K562 (cell line): ENCODE measurements at regions not wholly inside any gene's neighbourhood (a gene's known extent, or its start where the extent isn't known, plus 50 kb on each side); places are given as distances from the start of the nearest gene placed in this dataset.

Source experiments
- ATAC-seq: fragments of 200-7000 bp; cut with Tn5 transposase; 3 replicates; pipeline ENCODE4 v1.9.1; 2020; ENCODE audit warnings: moderate library complexity
- BruUV-seq: library from RNA; stranded (reverse); fragments of 400-500 nt; replicated peaks from 2 replicates; lab custom pipeline; 2021; lab: Mats Ljungman, UMichigan
- CTCF ChIA-PET: fragments of 300-600 bp; formaldehyde crosslinking; extraction: SDS; loops from one replicate; lab custom pipeline; 2021; ENCODE audit warnings: low intra/inter-chr PET ratio; lab: Yijun Ruan, JAX
- POLR2A ChIA-PET: fragments of 300-600, 350-650 bp; sonication (Branson Sonifier 250); formaldehyde crosslinking; extraction: SDS; loops from one replicate; lab custom pipeline; 2021; ENCODE audit warnings: antibody characterized with exemption, inconsistent platforms; lab: Yijun Ruan, JAX
- DNase-seq, 4 experiments: peaks; one replicate each; pipeline versions ENCODE4 v3.0.0 to v3.0.0-alpha.2; 2011 to 2018; ENCODE audit warnings: low spot score in 3 of 4, mixed read lengths in 3 of 4; ENCODE audit errors: extremely low read depth in 1 of 4
- FAIRE-seq: peaks from 2 replicates; lab custom pipeline; 2011; peaks lifted over from hg19 to GRCh38; lab: Jason Lieb, UNC
- H2AFZ ChIP-seq: 2 replicates; pipeline ENCODE4 v1.6.0; 2011; ENCODE audit warnings: low read depth, low read length, control low read depth, inconsistent platforms
- H3K27ac ChIP-seq: fragments of 200-600 bp; 3 replicates; pipeline ENCODE4 v1.8.0; 2011; ENCODE audit warnings: low read depth, mild to moderate bottlenecking, control low read depth, inconsistent platforms, low read length, moderate library complexity, mixed read lengths; ENCODE audit errors: extremely low read depth
- H3K27me3 ChIP-seq, 2 experiments: fragments of 300-600 bp in 1 of 2; 2 replicates in 1 of 2; 3 replicates in 1 of 2; pipeline versions ENCODE4 v1.6.0 to v1.8.0; 2011; ENCODE audit warnings: inconsistent platforms in 2 of 2, low read length in 2 of 2, mild to moderate bottlenecking in 1 of 2, mixed read lengths in 1 of 2, moderate library complexity in 1 of 2; ENCODE audit not compliant: control insufficient read depth in 2 of 2, insufficient read depth in 2 of 2
- H3K36me3 ChIP-seq: fragments of 300-600 bp; 3 replicates; pipeline ENCODE4 v1.8.0; 2011; ENCODE audit warnings: mild to moderate bottlenecking, low read length, inconsistent platforms; ENCODE audit not compliant: control insufficient read depth, insufficient read depth
- H3K4me1 ChIP-seq, 2 experiments: fragments of 200-600 bp in 1 of 2; replicated peaks in 1 of 2; 2 replicates in 1 of 2; 3 replicates in 1 of 2; pipeline versions ENCODE4 v1.5.1 to v1.8.0; 2011; ENCODE audit warnings: inconsistent platforms in 2 of 2, low read length in 2 of 2, mild to moderate bottlenecking in 1 of 2, mixed read lengths in 1 of 2, moderate library complexity in 1 of 2; ENCODE audit not compliant: control insufficient read depth in 2 of 2, insufficient read depth in 2 of 2
- H3K4me2 ChIP-seq: 2 replicates; pipeline ENCODE4 v1.6.1; 2011; ENCODE audit warnings: low read length, control low read depth, inconsistent platforms, mixed read lengths; ENCODE audit not compliant: insufficient read depth
- H3K4me3 ChIP-seq: fragments of 200-600 bp; sonication (generic), shearing (Covaris generic); 2 replicates; pipeline ENCODE4 v1.5.1; 2016; ENCODE audit warnings: control low read depth, inconsistent platforms
- H3K79me2 ChIP-seq: fragments of 200-600 bp; 3 replicates; pipeline ENCODE4 v1.8.0; 2011; ENCODE audit warnings: low read length, inconsistent platforms; ENCODE audit not compliant: control insufficient read depth, insufficient read depth
- H3K9ac ChIP-seq, 2 experiments: 2 replicates each; pipeline versions ENCODE4 v1.6.0 to v1.6.1; 2011; ENCODE audit warnings: low read depth in 2 of 2, low read length in 2 of 2, control low read depth in 1 of 2, inconsistent platforms in 1 of 2, mild to moderate bottlenecking in 1 of 2, mixed read lengths in 1 of 2; ENCODE audit not compliant: insufficient read depth in 1 of 2
- H3K9me1 ChIP-seq: one replicate; pipeline ENCODE4 v1.6.0; 2011; ENCODE audit warnings: inconsistent platforms, mild to moderate bottlenecking, low read length, moderate library complexity; ENCODE audit not compliant: control insufficient read depth, insufficient read depth
- H3K9me3 ChIP-seq: replicated peaks from 2 replicates; pipeline ENCODE4 v1.5.1; 2011; ENCODE audit warnings: low read depth, low read length, inconsistent platforms; ENCODE audit not compliant: control insufficient read depth, insufficient read depth
- H4K20me1 ChIP-seq: replicated peaks from 2 replicates; pipeline ENCODE4 v1.6.1; 2011; ENCODE audit warnings: low read length, inconsistent platforms, mixed read lengths; ENCODE audit not compliant: control insufficient read depth, insufficient read depth
- ETV1 ChIP-seq: fragments of 450-650 bp; conservative IDR thresholded peaks from 2 replicates; pipeline ENCODE4 v1.6.1; 2016; ENCODE audit warnings: missing genetic modification characterization, control low read depth, low read depth, missing compliant biosample characterization
- KAT2B ChIP-seq: IDR thresholded peaks from one replicate; pipeline ENCODE4 v1.6.1; 2012; ENCODE audit warnings: low read depth, mild to moderate bottlenecking, control low read depth, inconsistent platforms, low read length, moderate library complexity
- RBBP5 ChIP-seq: fragments of 200-600 bp; sonication (generic); IDR thresholded peaks from 2 replicates; pipeline ENCODE4 v1.6.1; 2012; ENCODE audit warnings: borderline replicate concordance, mild to moderate bottlenecking, low read length, control low read depth, inconsistent platforms; ENCODE audit not compliant: insufficient read depth, poor library complexity, severe bottlenecking
- ZNF444 ChIP-seq: fragments of 250-450 bp; sonication (Bioruptor Pico); IDR thresholded peaks from 2 replicates; pipeline ENCODE4 v1.4.0; 2020; ENCODE audit warnings: mild to moderate bottlenecking, moderate library complexity
- WGBS: fragments of 100-300 bp; shearing (Covaris generic); methylation state at CpG from one replicate; pipeline ENCODE4 v1.1.6; 2016; ENCODE audit warnings: low coverage, mixed read lengths; ENCODE audit not compliant: insufficient coverage; ENCODE audit errors: missing lambda C conversion rate; 5-methylcytosine and 5-hydroxymethylcytosine counted together
- in situ Hi-C: fragments of 300-500 bp; cut with MboI; formaldehyde crosslinking; loops from 4 replicates; pipeline ENCODE4 v1.15.0; 2018; ENCODE audit warnings: inconsistent platforms, mixed read lengths
- intact Hi-C: fragments of 100-400 bp; cut with micrococcal nuclease; formaldehyde crosslinking; loops from 2 replicates; pipeline ENCODE4 v1.14.2; 2022
- TF ChIP-seq, protein P1 (sequence below): fragments of 450-650 bp; formaldehyde crosslinking; IDR thresholded peaks from 2 replicates; pipeline ENCODE4 v1.4.0; 2020; ENCODE audit warnings: mild to moderate bottlenecking, mixed read lengths
- TF ChIP-seq, protein P2 (sequence below): fragments of 250-450 bp; sonication (Bioruptor Pico); IDR thresholded peaks from 2 replicates; pipeline ENCODE4 v1.9.0; 2021; ENCODE audit warnings: mild to moderate bottlenecking, inconsistent platforms
- TF ChIP-seq, protein P3 (sequence below): sonication (generic); formaldehyde crosslinking; IDR thresholded peaks from 2 replicates; pipeline ENCODE4 v1.8.0; 2023; ENCODE audit warnings: mild to moderate bottlenecking, missing genetic modification reagents

DNA sequence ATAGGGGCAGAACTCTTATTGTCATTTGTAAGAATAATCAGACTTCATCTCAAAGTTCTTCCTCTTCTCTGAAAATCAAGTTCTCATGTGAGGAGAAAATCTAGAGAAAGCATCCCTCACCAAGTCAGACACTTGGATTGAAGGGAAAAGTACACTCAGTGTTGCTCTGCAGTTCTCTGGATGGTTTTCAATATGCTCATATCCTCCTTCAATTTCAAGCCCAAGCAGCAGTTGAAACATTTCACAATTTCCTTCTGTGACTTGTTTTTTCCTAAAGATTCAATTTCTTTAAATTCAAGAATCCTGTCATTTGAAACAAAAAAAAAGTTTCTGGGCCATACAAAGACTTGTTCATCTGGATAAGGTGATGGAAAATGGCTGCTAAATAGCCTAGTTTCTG lies 140.2 kb upstream of the AHI1 start (continued):
- TF ChIP-seq, protein P1, sequence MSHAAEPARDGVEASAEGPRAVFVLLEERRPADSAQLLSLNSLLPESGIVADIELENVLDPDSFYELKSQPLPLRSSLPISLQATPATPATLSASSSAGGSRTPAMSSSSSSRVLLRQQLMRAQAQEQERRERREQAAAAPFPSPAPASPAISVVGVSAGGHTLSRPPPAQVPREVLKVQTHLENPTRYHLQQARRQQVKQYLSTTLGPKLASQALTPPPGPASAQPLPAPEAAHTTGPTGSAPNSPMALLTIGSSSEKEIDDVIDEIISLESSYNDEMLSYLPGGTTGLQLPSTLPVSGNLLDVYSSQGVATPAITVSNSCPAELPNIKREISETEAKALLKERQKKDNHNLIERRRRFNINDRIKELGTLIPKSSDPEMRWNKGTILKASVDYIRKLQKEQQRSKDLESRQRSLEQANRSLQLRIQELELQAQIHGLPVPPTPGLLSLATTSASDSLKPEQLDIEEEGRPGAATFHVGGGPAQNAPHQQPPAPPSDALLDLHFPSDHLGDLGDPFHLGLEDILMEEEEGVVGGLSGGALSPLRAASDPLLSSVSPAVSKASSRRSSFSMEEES (CRISPR knock-in tag) = no peak
- TF ChIP-seq ZNF444 (CRISPR knock-in tag) = no peak

DNA sequence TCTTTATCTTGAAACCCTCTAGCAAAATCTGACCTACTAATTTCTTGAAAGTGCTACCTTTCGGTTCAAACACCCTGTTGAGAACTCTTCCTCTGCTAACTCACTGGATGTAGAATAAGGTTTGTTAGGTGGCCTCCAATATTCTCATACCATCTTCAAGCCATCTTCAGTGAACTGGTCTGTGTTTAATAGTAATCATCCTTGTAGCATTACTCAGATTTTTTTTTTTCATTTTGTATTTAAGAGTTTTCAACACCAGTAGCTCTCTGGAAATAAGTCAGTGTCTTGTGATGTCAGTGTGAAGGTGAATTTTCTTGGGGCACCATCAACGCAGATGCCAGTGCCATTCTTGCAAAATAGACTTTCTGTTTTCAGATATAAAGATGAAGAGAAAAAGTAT lies 140.6 kb upstream of the AHI1 start:
- Histone ChIP-seq H3K4me1 (no peaks in the 10 kb centered on the region), H3K36me3 (no peaks in the 10 kb centered on the region), H3K4me2 (no peak overlapping the region), H3K9me1 (no peaks in the 10 kb centered on the region), H3K9ac (no peak overlapping the region), H3K27me3 (no peaks in the 10 kb centered on the region), H3K4me3 (no peak overlapping the region), H4K20me1 (no peaks in the 10 kb centered on the region), H2AFZ (no peak overlapping the region), H3K27ac (no peak overlapping the region), H3K9me3 (no peaks in the 10 kb centered on the region), H3K79me2 (no peaks in the 10 kb centered on the region)
- TF ChIP-seq KAT2B (no peak), ETV1 (tag) (no peak), RBBP5 (no peak)
- TF ChIP-seq, protein P2, sequence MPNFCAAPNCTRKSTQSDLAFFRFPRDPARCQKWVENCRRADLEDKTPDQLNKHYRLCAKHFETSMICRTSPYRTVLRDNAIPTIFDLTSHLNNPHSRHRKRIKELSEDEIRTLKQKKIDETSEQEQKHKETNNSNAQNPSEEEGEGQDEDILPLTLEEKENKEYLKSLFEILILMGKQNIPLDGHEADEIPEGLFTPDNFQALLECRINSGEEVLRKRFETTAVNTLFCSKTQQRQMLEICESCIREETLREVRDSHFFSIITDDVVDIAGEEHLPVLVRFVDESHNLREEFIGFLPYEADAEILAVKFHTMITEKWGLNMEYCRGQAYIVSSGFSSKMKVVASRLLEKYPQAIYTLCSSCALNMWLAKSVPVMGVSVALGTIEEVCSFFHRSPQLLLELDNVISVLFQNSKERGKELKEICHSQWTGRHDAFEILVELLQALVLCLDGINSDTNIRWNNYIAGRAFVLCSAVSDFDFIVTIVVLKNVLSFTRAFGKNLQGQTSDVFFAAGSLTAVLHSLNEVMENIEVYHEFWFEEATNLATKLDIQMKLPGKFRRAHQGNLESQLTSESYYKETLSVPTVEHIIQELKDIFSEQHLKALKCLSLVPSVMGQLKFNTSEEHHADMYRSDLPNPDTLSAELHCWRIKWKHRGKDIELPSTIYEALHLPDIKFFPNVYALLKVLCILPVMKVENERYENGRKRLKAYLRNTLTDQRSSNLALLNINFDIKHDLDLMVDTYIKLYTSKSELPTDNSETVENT (CRISPR knock-in tag) = no peak
- TF ChIP-seq, protein P3, sequence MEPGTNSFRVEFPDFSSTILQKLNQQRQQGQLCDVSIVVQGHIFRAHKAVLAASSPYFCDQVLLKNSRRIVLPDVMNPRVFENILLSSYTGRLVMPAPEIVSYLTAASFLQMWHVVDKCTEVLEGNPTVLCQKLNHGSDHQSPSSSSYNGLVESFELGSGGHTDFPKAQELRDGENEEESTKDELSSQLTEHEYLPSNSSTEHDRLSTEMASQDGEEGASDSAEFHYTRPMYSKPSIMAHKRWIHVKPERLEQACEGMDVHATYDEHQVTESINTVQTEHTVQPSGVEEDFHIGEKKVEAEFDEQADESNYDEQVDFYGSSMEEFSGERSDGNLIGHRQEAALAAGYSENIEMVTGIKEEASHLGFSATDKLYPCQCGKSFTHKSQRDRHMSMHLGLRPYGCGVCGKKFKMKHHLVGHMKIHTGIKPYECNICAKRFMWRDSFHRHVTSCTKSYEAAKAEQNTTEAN (CRISPR knock-in tag) = no peak
- FAIRE-seq (no peak), ATAC-seq (no peak), DNase-seq (no peak)
- intact Hi-C loops (no loop called here), in situ Hi-C loops (no loop called here)
- 0% methylated on average over 2 of the region's 2 CpGs for WGBS
- BruUV-seq = no TSS peak
- POLR2A ChIA-PET = no interaction called here
- CTCF ChIA-PET = no interaction called here
